Erythroblast (primary cell): ENCODE measurements at regions not wholly inside any gene's neighbourhood (a gene's known extent, or its start where the extent isn't known, plus 50 kb on each side); places are given as distances from the start of the nearest gene placed in this dataset.

ENCODE experiments used
- GATA1 ChIP-seq: IDR thresholded peaks from 2 replicates; pipeline ENCODE4 v1.6.1; 2011; ENCODE audit warnings: low read depth, mild to moderate bottlenecking, control low read depth, low read length, moderate library complexity
- POLR2A ChIP-seq: IDR thresholded peaks from 2 replicates; pipeline ENCODE4 v1.6.1; 2011; ENCODE audit warnings: mild to moderate bottlenecking, low read length

GRCh38 chr15:98121957-98122356, 161.5 kb downstream of the ARRDC4 start:
- TF ChIP-seq POLR2A = no peak
- TF ChIP-seq GATA1 = no peak
